ENCODE measurements at regions not wholly inside any gene's neighbourhood (a gene's known extent, or its start where the extent isn't known, plus 50 kb on each side); places are given as distances from the start of the nearest gene placed in this dataset.

GRCh38 chr7:156015237-156016020 lies 203.2 kb upstream of the SHH start:
- no TSS peak for BruUV-seq (replicated peaks)
- Histone ChIP-seq H3K9me3 (ENCODE audit: low read length) (no peaks in the 10 kb centered on the region; the same call in 1 of the 2 replicates), H3K27me3 (ENCODE audit: control insufficient read depth in 1 of 2, insufficient read depth in 2 of 2, low read length in 2 of 2) (peaks cover 2 to 47% of the 10 kb centered on the region in 2 experiments; a peak in 3 of 5 replicates), H3K27ac (ENCODE audit: extremely low read length, insufficient read depth, low read length) (no peak overlapping the region), H3K4me2 (ENCODE audit: low read depth, low read length) (no peak overlapping the region), H3K4me3 (replicated peaks in 1 of 3; ENCODE audit: insufficient read depth in 1 of 3, low read depth in 2 of 3, low read length in 3 of 3) (no peak overlapping the region), H4K20me1 (ENCODE audit: insufficient read depth, low read length) (no peaks in the 10 kb centered on the region), H3K9ac (ENCODE audit: insufficient read depth, low read depth, low read length) (no peak overlapping the region), H3K4me1 (ENCODE audit: insufficient read depth, low read length) (no peaks in the 10 kb centered on the region), H2AFZ (ENCODE audit: low read length) (no peak overlapping the region), H3K79me2 (ENCODE audit: insufficient read depth, low read length) (no peaks in the 10 kb centered on the region), H3K36me3 (replicated peaks in 1 of 2; ENCODE audit: control insufficient read depth in 1 of 2, insufficient read depth in 2 of 2, low read length in 2 of 2) (no peaks in the 10 kb centered on the region)
- ChIA-PET POLR2A (no interaction called here), CTCF (ENCODE audit: low intra/inter-chr PET ratio, low total read pairs) (no interaction called here)
- no peak for DNase-seq (ENCODE audit: low spot score)
- no peak for FAIRE-seq
- 39% methylated on average over 14 of the region's 17 CpGs for WGBS (ENCODE audit: low lambda C conversion rate)
- no peak for TF ChIP-seq ZNF609 (CRISPR knock-in tag; IDR thresholded peaks at IDR 0.05; ENCODE audit: borderline replicate concordance)
- TF ChIP-seq KLF12 (CRISPR knock-in tag; IDR thresholded peaks at IDR 0.05; ENCODE audit: borderline replicate concordance): no peak
- TF ChIP-seq ZNF678 (CRISPR knock-in tag; IDR thresholded peaks at IDR 0.05): no peak
- TF ChIP-seq ZNF788 (CRISPR knock-in tag; IDR thresholded peaks at IDR 0.05; ENCODE audit: borderline replicate concordance): no peak
- no peak for TF ChIP-seq HNRNPL (IDR thresholded peaks at IDR 0.05; ENCODE audit: low read depth, low read length)
- TF ChIP-seq RFX3 (CRISPR knock-in tag; IDR thresholded peaks at IDR 0.05): no peak
- no peak for ATAC-seq
- in situ Hi-C loops (cut with HindIII; ENCODE audit: extremely low pct_ligation_motif_present, low pct_unique_long_range_greater_than_20kb) (no loop called here), intact Hi-C loops (cut with micrococcal nuclease; ENCODE audit: unreplicated experiment) (no loop called here)

Measured in HepG2 (cell line).